ENCODE measurements at regions not wholly inside any gene's neighbourhood (a gene's known extent, or its start where the extent isn't known, plus 50 kb on each side); places are given as distances from the start of the nearest gene placed in this dataset.

- FAIRE-seq (no peak), DNase-seq (ENCODE audit: low read depth) (peak; percentile 72)
- no peak for TF ChIP-seq CTCF (IDR thresholded peaks at IDR 0.05; ENCODE audit: insufficient read depth, low read length, severe bottlenecking)
- H3K36me3 ChIP-seq (ENCODE audit: control insufficient read depth, insufficient read depth, low read length): no peaks in the 10 kb centered on the region
- no peaks in the 10 kb centered on the region for H3K27me3 ChIP-seq (ENCODE audit: control insufficient read depth, insufficient read depth, low read length)
- H3K4me3 ChIP-seq (ENCODE audit: low read depth, low read length): no peak overlapping the region
Observed at GRCh38 chr6:139765825-139766285, 391.4 kb upstream of the CITED2 start.

- TF ChIP-seq CTCF (IDR thresholded peaks at IDR 0.05; ENCODE audit: insufficient read depth, low read length, severe bottlenecking): no peak
- DNase-seq (ENCODE audit: low read depth): peak; percentile 96
- Histone ChIP-seq H3K27me3 (ENCODE audit: control insufficient read depth, insufficient read depth, low read length) (no peaks in the 10 kb centered on the region), H3K36me3 (ENCODE audit: control insufficient read depth, insufficient read depth, low read length) (no peaks in the 10 kb centered on the region), H3K4me3 (ENCODE audit: low read depth, low read length) (no peak overlapping the region)
- FAIRE-seq: peak; percentile 40
Observed at GRCh38 chr6:139764498-139764986, 390.1 kb upstream of the CITED2 start.

- no peak for DNase-seq (ENCODE audit: low read depth)
- TF ChIP-seq CTCF (IDR thresholded peaks at IDR 0.05; ENCODE audit: insufficient read depth, low read length, severe bottlenecking): no peak
- no peak overlapping the region for H3K4me3 ChIP-seq (ENCODE audit: low read depth, low read length)
- no peaks in the 10 kb centered on the region for H3K27me3 ChIP-seq (ENCODE audit: control insufficient read depth, insufficient read depth, low read length)
- no peaks in the 10 kb centered on the region for H3K36me3 ChIP-seq (ENCODE audit: control insufficient read depth, insufficient read depth, low read length)
- no peak for FAIRE-seq
Observed at GRCh38 chr6:139763468-139764210, 389.2 kb upstream of the CITED2 start.

- FAIRE-seq: no peak
Observed at GRCh38 chr6:139762587-139763031, 388.2 kb upstream of the CITED2 start.

GRCh38 chr6:139760128-139760527, 385.7 kb upstream of the CITED2 start:
- H3K36me3 ChIP-seq (ENCODE audit: control insufficient read depth, insufficient read depth, low read length): no peaks in the 10 kb centered on the region
- TF ChIP-seq CTCF (IDR thresholded peaks at IDR 0.05; ENCODE audit: insufficient read depth, low read length, severe bottlenecking): no peak
- H3K27me3 ChIP-seq (ENCODE audit: control insufficient read depth, insufficient read depth, low read length): no peaks in the 10 kb centered on the region
- H3K4me3 ChIP-seq (ENCODE audit: low read depth, low read length): no peak overlapping the region
- no peak for DNase-seq (ENCODE audit: low read depth)
- FAIRE-seq: no peak

More at GRCh38 chr6:139762587-139763031, 388.2 kb upstream of the CITED2 start:
- Histone ChIP-seq H3K27me3 (ENCODE audit: control insufficient read depth, insufficient read depth, low read length) (no peaks in the 10 kb centered on the region), H3K4me3 (ENCODE audit: low read depth, low read length) (no peak overlapping the region), H3K36me3 (ENCODE audit: control insufficient read depth, insufficient read depth, low read length) (no peaks in the 10 kb centered on the region)
- no peak for TF ChIP-seq CTCF (IDR thresholded peaks at IDR 0.05; ENCODE audit: insufficient read depth, low read length, severe bottlenecking)
- peak; percentile 24 for DNase-seq (ENCODE audit: low read depth)

Data from bronchial epithelial cell (primary cell).